ENCODE measurements at regions not wholly inside any gene's neighbourhood (a gene's known extent, or its start where the extent isn't known, plus 50 kb on each side); places are given as distances from the start of the nearest gene placed in this dataset.

DNA sequence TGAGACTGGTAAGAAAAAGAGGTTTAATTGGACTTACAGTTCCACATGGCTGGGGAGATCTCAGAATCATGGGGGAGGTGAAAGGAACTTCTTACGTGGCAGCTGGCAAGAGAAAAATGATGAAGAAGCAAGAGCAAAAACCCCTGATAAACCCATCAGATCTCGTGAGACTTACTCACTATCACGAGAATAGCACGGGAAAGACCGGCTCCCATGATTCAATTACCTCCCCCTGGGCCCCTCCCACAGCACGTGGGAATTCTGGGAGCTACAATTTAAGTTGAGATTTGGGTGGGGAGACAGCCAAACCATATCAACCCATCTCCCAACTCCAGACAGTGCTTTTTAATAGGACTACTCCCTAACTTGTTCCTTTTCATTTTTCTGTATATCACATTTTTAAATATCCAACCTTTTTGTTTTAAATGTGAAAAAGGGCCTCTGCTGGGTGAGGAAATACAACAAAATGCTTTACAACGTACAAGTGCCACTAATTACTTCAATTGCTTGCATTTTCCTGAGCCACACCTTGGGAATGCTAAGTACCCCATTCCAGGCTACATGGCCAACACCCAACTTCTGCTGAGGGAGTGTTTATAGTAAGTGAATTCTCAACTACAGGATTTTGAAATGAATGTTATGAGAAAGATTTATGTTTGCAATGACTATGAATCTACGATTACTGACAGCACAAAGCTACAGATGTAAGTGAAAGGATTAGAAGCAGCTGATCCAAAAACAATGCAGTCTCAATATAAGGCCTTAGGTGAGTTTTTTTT lies 294.1 kb upstream of the CD180 start:
- no peak for DNase-seq

DNA sequence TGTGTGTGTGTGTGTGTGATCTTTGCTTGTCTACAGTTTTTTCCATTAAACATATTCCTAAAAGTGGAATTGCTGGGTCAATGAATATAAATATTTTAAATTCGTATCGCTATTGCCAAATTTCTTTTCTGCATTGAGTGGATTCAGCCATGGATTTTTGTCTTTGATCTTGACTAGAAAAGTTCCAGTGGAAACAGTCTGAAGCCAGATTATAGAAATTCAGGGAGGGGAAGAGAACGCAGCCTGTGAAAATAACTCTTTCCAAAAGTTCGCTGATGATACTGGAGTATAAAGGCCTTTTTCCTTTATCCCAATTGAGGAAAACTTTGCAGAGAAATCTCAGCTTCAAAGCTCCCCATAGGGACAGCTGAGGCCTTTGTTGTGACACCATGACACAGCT lies 292.3 kb upstream of the CD180 start:
- DNase-seq = no peak

DNA sequence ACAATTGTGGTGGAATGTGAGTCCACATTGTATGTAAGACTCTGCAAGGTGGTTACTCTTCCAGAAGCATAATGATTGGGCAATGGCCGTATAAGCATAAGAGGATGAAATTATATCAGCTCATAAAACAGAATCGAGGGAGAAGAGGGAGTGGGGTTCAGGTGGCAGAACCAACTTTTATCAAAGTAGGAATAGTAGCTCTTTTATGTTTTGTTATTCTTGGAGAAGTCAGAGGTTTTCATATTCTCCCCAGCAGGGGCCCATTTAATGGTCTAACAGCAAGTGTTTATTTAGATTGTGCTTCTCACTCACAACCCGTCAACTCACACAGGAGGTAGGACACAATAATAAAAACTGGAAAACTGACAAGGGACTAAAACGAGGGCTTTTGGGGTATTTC lies 291.3 kb upstream of the CD180 start:
- no peak for DNase-seq

DNA sequence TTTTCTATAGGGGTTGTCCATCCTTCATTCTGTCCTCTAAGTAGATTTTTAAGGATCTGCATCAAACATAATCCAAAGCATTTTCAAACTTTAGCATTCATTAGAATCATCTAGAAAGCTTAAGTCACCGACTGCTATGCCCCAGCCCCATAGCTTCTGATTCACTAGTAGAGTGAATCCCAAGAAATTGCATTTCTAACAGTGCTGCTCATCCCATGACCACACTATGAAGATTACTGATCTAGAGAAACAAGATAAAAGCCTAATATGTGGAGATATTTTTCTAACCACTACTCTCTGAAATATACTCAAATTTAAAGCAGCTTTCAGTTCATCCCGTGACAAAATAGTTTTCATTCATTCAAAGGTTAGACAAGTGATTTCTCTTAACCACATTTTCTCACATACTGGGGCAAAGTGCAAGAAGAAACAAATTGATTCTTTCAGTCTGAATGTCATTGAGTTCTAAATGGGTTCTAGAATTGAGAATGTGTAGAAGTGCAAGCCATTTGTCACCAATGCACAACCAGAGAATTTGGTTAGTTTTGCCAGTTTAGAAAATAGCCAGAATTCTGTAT lies 286.9 kb upstream of the CD180 start:
- no peak for DNase-seq

DNA sequence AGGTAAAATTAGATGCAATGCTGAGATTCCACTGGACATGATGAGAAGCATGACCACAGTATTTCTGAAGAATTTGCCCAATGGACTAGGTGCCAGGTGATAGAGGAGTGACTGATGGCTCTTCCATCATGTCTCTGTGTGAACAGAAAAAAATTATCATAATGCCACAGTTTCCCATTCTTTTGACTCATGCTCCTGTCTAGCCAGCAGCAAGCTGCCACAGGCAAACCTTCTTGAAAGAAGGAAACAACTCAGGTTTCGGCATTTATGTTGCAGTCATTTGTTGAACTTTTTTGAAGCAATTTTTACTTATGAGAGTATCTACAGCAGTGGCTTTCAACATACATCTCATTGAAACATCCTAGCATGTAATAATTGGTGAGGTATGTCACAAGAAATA lies 284.8 kb upstream of the CD180 start:
- no peak for DNase-seq

DNA sequence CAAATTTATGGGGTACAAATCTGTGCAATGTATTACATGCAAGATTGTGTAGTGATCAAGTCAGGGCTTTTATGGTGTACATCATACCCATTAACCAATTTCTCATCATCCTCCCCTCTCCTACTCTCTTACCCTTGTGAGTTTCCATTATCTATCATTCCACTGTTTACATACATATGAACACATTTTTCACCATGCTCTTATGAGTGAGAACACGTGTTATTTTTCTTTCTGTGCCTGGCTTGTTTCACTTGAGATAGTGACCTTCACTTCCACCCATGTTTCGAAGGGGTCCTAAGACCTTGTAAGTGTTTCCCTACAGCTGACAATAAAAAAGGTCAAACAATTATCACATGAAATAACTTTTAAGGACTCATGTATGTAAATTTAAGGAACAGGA lies 281.7 kb upstream of the CD180 start:
- DNase-seq = no peak

DNA sequence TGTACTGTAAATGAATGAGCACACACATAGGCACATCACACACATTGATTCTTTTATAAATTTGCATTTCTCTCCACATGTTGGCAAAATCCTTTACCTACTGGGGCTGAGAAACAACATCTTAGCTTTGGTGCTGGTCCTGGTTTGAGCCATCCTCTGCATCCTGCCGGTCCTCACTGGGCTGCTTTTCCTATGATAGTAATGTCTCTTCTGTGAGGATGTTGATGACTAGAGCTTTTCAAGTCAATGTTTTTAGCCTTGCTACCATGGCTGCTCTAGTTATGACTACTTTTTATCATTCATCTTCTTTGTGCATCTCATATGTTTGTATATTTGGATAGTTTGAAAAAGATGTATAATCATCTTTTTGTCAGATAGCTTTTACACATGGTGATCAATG lies 280.4 kb upstream of the CD180 start:
- no peak for DNase-seq

DNA sequence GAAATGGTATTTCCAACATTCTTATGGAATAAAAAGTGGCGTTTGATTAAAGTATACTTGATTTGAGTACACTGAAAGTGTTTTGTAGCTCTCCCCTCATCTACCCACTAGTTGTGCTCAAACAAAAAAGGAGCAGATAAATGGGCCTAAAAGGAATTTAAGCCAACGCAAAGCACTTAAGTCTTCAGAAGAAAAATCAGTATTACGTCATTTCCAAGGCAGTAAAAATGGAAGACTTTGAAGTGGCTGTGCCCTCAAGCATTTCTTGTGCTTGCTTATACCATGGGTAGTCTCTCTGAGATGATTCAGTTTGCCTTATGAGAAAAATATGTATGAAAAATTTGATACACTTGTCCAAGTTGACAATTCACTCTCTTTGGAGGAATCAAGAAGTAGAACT lies 279.9 kb upstream of the CD180 start:
- DNase-seq = no peak

DNA sequence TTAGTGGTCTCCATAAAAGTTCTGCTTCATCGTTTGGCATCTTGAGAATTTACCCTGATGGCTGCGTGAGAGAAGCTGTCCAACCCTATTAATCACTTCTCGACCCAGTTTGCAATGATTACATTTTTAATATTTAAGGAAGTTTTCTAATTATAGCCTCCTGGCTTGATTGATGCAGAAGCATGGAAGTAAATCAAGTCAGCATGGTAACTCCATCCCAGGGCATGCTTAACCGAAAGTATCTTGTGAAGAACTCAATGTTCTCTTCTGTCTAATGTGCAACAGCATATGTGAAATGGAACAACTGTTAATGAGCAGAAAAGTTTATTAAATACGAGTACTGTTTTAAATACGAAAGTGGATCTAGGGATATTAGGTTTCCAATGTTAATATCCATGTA lies 278.9 kb upstream of the CD180 start:
- no peak for DNase-seq

DNA sequence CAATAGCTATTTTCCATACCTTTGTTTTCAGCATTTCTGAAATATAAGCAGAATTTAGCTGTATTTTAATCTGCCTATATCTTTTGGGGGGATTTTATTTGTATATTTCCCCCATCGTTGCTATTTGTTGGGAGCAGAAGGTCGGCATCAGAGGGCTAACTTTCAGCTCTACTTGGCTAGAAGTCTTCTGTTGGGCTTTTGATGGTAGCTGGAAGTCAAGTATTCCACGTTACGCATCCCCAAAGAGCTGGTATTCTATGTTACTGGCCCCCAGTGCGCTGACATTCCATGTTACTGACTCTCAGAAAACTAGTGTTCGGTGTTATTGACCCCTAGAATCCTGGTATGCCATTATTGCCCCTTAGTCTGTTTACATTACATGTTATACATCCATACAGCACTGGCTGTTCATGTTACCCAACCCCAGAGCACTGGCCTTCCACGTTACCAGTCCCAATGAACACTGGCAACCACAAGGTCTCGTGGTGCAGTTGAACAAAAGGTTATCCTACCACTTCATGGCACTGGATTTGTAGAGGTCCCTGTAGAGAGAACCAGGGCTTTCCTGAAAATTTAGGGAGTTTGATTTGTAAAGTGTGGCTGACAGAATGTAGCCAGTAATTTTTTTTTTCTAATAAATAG lies 278.1 kb upstream of the CD180 start:
- no peak for DNase-seq

DNA sequence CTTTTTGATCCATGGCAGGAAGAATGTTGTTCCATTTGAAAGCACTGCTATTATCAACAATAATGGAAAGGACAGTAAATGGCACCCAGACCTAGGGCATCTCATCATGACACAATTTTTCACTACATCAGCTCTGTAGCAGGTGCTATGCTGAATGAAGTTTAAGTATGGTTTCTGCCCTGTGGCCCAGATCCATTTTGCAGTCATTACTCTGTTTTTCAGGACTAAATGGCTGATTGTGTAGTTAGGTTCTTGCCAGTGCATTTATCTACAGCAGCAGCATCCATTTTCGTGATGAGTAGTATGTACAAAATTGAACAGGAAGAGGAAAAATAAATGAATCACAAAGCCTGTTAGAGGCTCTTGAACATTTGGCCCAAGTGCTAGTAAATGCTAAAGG lies 270.5 kb upstream of the CD180 start:
- no peak for DNase-seq

DNA sequence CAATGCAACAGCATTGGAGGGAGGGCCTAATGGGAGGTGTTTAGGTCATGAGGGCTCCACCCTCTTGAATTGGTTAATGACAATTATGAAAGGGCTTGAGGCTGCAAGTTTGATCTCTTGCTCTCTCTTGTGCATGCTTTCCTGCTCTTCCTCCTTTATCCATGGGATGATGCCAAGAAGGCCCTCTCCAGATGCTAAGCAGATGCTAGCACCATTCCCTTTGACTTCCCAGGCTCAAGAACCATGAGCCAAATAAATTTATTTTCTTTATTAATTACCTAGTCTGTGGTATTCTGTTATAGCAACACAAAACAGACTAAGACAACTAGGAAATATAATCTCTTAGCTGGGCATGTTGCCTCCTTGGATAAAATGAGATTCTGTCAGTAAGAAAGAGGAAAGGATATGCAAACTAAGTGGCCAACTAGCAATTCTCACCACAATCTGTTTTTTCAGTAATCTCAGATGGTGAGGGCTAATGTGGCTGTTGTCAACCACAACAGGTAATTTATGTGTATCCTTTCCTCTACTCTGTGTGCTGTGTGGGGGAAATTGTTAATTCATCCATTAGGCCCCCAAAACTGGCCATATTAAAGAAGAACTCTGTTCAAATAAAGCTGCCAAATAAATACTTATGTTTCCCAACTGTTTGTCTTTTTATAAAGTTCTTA lies 269.1 kb upstream of the CD180 start:
- DNase-seq = no peak

DNA sequence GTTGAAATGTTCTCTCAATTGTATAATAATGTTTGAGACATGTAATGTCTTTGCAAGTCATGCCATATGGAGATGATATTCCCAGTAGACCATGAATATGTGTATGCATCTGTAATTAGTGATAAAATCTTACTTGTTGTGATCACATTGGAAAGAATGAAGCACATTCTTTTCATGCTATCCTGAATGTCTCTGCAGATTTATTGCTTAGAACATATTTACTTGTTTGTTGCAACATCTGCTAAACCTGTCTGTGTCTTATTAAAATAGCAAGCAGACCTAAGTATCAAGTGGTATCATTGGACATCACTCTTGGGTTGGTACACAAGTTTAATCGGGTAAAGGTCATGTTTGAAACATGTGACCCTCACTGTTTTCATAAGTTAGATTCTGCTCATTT lies 265.5 kb upstream of the CD180 start:
- no peak for DNase-seq

DNA sequence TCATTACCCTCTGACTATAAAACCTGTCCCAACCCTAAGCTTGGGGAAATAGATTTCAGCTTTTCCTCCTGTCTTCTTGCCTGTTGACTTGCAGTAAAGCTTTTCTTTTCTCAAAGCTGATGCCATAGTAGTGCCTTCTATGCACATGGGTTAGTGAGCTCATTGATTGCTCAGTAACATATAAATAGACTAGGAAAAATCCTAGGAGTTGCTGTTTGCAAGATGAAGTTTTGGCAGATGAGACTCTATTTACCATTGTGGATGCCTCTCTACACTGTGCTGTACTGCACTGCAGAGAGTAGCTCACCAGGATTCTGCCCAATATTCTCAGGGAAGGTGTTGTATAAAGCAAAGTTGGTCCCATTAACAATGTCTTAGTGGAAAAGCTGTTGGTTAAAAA lies 262.7 kb upstream of the CD180 start:
- no peak for DNase-seq

DNA sequence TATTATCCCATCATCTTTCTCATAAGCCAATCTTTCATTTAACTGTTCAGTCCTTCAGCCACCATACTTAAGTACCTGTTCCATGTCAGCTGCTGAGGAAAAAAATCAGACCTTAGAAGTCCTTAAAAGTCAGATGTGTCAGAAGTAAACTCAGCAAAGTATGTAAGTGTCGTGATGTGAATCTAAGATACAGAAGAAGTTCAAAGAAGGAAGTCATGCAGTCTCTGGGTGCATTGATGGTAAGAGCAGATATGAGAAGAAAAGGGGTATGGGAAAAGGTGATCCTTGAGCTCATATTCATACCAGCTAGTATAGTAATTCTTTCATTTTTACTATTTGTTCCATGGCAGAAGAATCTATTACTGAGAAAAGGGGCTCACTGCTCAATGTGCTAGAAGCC lies 259.4 kb upstream of the CD180 start:
- DNase-seq = no peak

DNA sequence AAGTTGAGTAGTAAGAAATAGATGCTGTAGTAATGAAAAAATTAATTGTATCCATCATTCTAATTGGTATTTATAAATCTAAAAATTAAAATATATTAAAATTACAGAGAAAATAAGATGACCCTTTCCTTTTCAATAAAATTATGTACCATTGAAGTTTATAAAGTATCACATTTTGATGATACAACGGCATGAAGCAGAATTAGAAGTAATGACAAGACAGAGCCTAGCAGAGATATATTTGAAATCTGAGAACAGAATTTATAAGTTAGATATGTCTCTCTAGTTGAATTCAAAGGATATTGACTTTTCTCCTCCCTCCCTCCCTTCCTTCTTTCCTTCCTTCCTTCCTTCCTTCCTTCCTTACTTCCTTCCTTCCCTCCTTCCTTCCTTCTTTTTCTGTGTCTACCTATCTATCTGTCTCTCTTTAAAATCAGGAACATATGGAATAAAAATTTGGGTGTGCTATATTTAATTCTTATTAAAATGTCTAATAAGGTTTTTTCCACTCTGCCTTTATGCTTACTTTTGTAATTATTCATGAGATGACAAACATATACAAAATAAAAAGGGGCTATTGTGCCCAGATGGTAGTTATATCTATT lies 258.5 kb upstream of the CD180 start:
- DNase-seq = no peak

DNA sequence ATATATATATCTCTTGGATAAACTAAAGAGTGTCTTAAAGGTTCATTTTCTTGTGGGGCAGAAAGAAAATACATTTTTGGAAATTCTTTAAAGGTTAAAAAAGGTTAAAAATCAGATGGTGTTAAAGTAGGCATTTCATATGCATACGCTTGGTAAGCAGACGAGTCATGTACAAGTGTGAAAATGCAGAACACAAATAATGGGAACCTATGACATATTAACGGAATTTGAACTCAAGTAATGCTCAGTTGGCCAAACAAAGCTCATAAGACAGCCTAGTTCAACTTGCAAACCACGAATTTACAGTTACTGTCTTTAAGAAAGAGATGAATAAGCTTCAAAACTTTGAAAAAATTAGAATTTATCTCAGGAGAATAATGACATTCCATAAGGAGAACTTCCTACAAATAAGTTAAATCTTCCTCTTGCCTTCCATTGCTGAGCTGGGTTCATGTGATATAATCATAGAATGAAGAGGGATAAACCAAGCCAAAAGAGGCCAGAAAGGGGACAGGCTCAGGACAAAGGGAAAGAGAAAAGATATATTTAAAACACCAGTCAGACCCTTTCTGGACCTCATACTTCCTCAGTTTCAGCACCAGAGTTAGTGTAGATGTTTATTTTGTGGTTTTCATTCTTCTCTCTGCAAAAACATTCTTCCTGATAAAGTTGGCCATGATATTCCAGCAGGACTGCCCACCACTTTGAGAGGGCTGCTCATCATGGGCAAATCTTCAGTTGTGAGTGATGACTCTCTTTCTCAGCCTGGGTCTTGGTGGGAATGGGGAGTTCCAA lies 256.7 kb upstream of the CD180 start:
- peak; percentile 15 for DNase-seq

DNA sequence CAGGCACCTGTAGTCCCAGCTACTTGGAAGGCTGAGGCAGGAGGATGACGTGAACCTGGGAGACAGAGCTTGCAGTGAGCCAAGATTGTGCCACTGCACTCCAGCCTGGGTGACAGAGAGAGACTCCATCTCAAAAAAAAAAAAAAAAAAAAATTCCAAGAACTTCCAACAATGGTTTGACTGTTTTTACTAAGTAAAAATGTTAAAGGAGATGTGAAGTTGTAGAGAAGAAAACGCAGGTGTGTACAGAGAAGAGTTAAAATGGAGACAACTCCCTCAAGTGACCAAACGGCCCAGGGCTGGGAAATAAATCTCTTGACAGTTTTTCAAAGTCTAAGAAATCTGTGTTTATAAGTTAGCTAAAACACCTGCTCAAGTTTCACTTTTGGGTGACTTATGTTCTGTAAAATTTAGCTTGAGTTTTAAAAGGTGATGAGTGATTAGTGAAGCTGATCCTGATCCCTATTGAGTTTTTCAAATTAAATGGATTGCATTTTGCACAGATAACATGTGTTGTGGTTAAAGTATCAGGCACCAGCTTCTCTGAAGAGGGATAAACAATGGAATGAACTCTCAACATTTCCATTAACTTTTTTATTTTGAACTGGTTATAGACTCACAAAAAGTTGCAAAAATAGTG lies 255.2 kb upstream of the CD180 start:
- DNase-seq = no peak

DNA sequence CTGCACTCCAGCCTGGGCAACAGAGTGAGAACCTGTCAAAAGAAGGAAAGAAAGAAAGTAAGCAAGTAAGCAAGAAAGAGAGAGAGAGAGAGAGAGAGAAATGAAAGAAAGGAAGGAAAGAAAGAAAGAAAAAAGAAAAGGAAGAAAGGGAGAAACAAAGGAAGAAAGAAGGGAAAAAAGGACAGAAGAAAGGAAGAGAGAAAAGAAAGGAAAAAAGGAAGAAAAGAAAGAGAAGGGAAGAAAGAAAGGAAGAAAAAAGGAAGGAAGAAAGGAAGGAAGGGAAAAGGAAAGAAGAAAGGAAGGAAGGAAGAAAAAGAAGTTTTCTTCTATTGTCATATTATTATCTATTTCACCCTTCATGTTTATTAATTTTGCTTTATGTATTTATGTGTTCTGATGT lies 251.1 kb upstream of the CD180 start:
- DNase-seq = no peak

DNA sequence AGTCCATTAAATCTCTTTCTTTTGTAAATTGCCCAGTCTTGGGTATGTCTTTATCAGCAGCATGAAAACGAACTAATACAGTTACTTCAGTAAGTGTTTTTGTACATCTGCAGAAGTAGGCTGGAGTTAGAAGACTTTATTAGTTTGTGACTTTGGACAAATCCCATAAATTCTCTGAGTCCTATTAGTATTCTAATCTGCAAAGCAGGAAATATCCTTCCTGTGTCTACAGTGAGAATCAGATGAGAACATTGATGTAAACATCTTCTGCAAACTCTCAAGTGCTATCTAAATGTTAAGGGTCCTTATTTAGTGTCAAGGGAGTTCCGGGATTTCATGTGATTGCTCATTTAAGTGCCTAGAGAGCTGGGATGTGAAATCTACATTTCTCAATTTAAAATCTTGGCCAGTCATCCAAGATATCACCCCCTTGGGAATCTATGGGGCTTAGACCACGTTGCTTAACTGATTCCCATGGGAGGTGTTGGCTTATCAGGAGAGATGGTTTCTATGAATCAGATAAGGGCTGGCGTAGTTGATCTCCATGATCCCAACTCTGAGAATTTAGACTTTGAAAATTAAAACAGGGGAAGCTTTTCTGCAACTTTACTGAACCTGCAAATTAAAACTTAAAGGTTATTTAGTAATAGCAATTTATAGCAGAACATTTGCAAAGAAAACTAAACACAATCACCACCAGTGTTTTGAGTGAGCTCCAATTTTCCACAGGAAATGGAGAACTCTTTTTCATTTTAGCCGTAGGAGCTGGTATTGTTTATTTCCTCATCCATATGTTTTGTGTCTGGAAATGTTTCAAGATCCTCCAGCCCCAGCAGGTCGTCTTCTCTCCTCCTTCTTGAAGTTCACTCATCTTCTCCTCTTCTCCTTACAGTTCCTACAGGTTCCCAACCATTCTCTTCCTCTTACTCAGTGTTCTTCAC lies 241.6 kb upstream of the CD180 start:
- no peak for DNase-seq

DNA sequence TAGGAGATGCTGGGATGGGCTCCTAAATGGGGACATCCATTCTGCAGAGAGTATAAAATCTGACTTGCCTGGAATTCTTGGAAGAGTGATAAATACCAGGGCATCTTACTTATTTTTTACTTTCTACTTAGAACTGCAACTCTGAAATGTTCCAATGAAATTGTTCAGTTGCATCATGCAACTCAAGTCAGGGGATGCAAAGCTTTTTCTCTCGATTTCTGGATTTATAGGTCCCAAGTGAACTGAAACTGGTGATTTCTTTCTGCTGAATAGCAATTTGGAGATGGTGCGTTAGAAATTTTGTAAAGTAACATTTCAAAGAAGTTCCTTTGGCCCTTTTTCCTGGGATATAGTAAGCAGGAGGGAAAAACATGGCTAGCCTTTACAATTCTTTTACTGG lies 238.4 kb upstream of the CD180 start:
- no peak for DNase-seq

Measured in suppressor macrophage treated with lipopolysaccharide for 4 hours (primary cell).